Mucosa of rectum (tissue), 2 donors: ENCODE measurements at regions not wholly inside any gene's neighbourhood (a gene's known extent, or its start where the extent isn't known, plus 50 kb on each side); places are given as distances from the start of the nearest gene placed in this dataset.

Experiments used
- H3K27ac ChIP-seq, 2 donors: one replicate each; pipeline ENCODE4 v1.7.0; 2013; ENCODE audit warnings: inconsistent platforms in 2 of 2, low read depth in 2 of 2, low read length in 2 of 2
- H3K27me3 ChIP-seq, 2 donors: one replicate each; pipeline ENCODE4 v1.7.0; 2013; ENCODE audit warnings: low read length in 2 of 2; ENCODE audit not compliant: control insufficient read depth in 2 of 2, insufficient read depth in 2 of 2
- H3K36me3 ChIP-seq, 2 donors: one replicate each; pipeline ENCODE4 v1.7.0; 2013; ENCODE audit warnings: low read length in 2 of 2; ENCODE audit not compliant: control insufficient read depth in 2 of 2, insufficient read depth in 2 of 2
- H3K4me1 ChIP-seq, 2 donors: one replicate each; pipeline ENCODE4 v1.7.0; 2013; ENCODE audit warnings: low read length in 2 of 2, mild to moderate bottlenecking in 1 of 2; ENCODE audit not compliant: control insufficient read depth in 2 of 2, insufficient read depth in 2 of 2
- H3K4me3 ChIP-seq, 2 donors: one replicate each; pipeline ENCODE4 v1.7.0; 2013; ENCODE audit warnings: low read length in 2 of 2
- H3K9ac ChIP-seq, 2 donors: one replicate each; pipeline ENCODE4 v1.7.0; 2013; ENCODE audit warnings: low read length in 2 of 2, low read depth in 1 of 2, mild to moderate bottlenecking in 1 of 2
- H3K9me3 ChIP-seq, 2 donors: one replicate each; pipeline ENCODE4 v1.7.0; 2013; ENCODE audit warnings: low read length in 2 of 2; ENCODE audit not compliant: control insufficient read depth in 2 of 2
- donor health status: healthy.
- donor health status: Normal muscosa, but diverticular disease.

DNA sequence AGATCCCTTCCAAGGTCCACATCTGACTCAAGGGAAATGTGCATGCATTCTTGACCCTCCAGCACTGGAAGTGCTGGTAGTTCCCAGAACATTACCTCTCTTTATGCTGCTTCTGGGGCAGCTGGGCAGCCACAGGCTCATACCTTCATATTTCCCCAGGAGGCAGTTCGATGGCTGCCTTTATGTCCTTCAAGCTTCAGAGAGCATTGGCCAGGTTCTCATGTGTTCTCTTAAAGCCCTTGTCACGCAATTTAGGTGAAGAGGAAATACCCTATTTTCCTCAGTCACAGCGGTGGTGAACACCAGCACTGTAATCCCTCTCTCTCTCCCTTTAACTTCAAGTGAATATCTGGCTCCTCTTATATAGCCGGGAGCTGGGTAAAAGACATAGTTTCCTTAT lies 134.3 kb downstream of the MID1IP1 start:
- Histone ChIP-seq H3K4me1 (no peaks in the 10 kb centered on the region), H3K27me3 (no peaks in the 10 kb centered on the region), H3K9me3 (no peaks in the 10 kb centered on the region), H3K36me3 (no peaks in the 10 kb centered on the region), H3K27ac (no peak overlapping the region), H3K4me3 (no peak overlapping the region), H3K9ac (no peak overlapping the region)

DNA sequence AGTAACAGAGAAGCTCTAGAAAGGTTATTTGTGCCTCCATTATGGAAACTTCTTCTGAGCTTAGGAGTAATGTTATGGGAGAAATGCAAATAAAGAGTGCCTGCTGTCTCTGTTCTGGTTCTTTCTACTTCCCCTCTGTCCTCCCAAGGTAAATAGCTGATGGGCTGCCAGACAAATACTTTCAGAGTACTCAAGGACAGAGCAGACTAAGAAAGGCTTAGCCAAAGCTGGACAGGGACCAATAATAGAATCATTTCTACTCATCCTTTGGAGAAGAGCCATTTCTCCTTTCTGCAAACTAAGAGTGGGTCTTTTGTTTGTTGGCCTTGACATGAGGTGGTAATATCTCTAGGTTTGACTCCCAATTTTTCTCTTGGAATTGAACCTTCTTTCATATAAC lies 136.1 kb downstream of the MID1IP1 start:
- no peaks in the 10 kb centered on the region for H3K36me3 ChIP-seq
- H3K27ac ChIP-seq: no peak overlapping the region
- no peak overlapping the region for H3K4me3 ChIP-seq
- no peaks in the 10 kb centered on the region for H3K9me3 ChIP-seq
- no peaks in the 10 kb centered on the region for H3K27me3 ChIP-seq
- no peak overlapping the region for H3K9ac ChIP-seq
- H3K4me1 ChIP-seq: no peaks in the 10 kb centered on the region

DNA sequence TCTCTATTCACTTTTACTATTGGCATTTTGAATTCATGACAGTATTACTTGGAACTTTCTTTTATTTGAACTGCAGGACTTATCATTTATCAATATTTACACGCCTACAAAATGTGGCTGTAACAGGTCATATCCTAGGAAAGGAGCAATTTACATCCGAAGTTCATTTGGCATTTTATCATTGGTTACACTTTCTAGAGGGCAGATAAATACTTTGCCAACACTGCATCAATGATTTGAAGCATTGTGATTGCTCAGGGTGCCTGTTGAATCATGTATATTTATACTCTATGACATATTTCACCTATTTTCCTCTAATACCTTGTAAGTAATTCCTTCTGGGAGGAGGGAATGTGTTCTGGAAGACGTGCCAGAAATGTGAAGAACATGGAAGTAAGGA lies 136.7 kb downstream of the MID1IP1 start:
- H3K27ac ChIP-seq: no peak overlapping the region
- no peak overlapping the region for H3K9ac ChIP-seq
- H3K27me3 ChIP-seq: no peaks in the 10 kb centered on the region
- H3K4me3 ChIP-seq: no peak overlapping the region
- no peaks in the 10 kb centered on the region for H3K9me3 ChIP-seq
- no peaks in the 10 kb centered on the region for H3K36me3 ChIP-seq
- H3K4me1 ChIP-seq: no peaks in the 10 kb centered on the region

GRCh38 chrX:38939067-38939466 lies 137.8 kb downstream of the MID1IP1 start:
- Histone ChIP-seq H3K27ac (no peak overlapping the region), H3K4me1 (no peaks in the 10 kb centered on the region), H3K9me3 (no peaks in the 10 kb centered on the region), H3K36me3 (no peaks in the 10 kb centered on the region), H3K9ac (no peak overlapping the region), H3K4me3 (no peak overlapping the region), H3K27me3 (no peaks in the 10 kb centered on the region)

- H3K9me3 ChIP-seq: no peaks in the 10 kb centered on the region
- no peak overlapping the region for H3K27ac ChIP-seq
- H3K4me3 ChIP-seq: no peak overlapping the region
These were observed 139.3 kb downstream of the MID1IP1 start for GRCh38 chrX:38940547-38940946.

DNA sequence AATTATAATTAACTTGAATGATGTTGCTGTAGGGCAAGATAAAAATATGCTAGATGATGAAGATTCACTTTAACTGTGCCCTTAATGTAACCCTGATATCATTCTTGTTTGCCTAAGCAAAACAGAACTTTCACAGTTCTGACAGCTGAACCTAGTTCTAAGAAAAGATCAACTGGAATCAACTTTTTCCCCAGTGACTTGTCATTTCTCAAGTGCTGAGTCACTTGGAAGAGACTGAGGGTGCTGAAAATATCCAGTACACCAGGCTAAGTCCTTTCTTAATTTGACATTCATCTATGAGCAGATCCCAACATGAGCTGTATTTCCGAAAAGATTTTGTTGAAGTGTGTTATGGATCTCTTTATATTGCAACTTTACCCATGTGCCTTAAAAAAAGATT lies 140.4 kb downstream of the MID1IP1 start:
- H3K9ac ChIP-seq: no peak overlapping the region
- no peaks in the 10 kb centered on the region for H3K36me3 ChIP-seq
- no peaks in the 10 kb centered on the region for H3K27me3 ChIP-seq
- no peak overlapping the region for H3K27ac ChIP-seq
- no peaks in the 10 kb centered on the region for H3K9me3 ChIP-seq
- H3K4me1 ChIP-seq: no peaks in the 10 kb centered on the region
- H3K4me3 ChIP-seq: no peak overlapping the region

More at GRCh38 chrX:38940547-38940946, 139.3 kb downstream of the MID1IP1 start:
- Histone ChIP-seq H3K36me3 (no peaks in the 10 kb centered on the region), H3K4me1 (no peaks in the 10 kb centered on the region), H3K27me3 (no peaks in the 10 kb centered on the region), H3K9ac (no peak overlapping the region)

DNA sequence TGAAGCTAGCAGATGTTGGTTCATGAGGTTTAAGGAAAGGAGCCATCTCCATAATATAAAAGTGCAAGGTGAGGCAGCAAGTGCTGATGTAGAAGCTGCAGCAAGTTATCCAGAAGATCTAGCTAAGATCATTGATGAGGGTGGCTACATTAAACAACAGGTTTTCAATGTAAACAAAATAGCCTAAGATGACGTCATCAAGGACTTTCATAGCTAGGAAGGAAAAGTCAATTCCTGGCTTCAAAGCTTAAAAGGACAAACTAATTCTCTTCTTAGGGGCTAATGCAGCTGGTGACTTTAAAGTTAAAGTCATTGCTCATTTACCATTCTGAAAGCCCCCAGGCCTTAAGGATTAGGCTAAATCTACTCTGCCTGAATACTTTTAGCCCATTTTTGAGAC lies 141.9 kb downstream of the MID1IP1 start:
- Histone ChIP-seq H3K9me3 (peaks cover 0 to under 1% of the 10 kb centered on the region in 2 donors), H3K4me3 (no peak overlapping the region), H3K4me1 (no peaks in the 10 kb centered on the region), H3K9ac (no peak overlapping the region), H3K36me3 (no peaks in the 10 kb centered on the region), H3K27ac (no peak overlapping the region), H3K27me3 (no peaks in the 10 kb centered on the region)

- Histone ChIP-seq H3K4me3 (no peak overlapping the region), H3K27ac (no peak overlapping the region), H3K4me1 (no peaks in the 10 kb centered on the region), H3K9me3 (peaks cover 0 to 2% of the 10 kb centered on the region in 2 donors), H3K9ac (no peak overlapping the region), H3K36me3 (no peaks in the 10 kb centered on the region), H3K27me3 (no peaks in the 10 kb centered on the region)
These were observed 146.8 kb downstream of the MID1IP1 start for GRCh38 chrX:38948046-38948445.

DNA sequence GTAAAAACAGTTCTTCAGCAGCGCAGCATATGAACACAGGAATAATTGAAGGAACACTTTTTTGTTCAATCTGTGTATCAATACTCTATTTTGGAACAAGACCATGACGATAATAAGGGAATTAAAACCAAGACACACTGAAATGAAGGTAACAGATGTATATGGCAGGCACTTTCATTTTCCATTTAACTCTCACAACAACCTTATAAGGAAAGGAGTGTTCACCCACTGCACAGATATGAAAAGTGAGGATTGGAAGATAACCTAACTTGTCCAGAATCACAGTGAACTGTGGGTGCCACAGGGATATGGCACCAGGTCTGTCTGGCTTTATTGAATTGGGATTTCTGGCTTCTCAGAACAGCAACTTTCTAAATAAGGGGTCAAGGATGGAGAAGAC lies 153.3 kb downstream of the MID1IP1 start:
- no peak overlapping the region for H3K27ac ChIP-seq
- no peak overlapping the region for H3K4me3 ChIP-seq
- H3K27me3 ChIP-seq: no peaks in the 10 kb centered on the region
- no peaks in the 10 kb centered on the region for H3K9me3 ChIP-seq
- no peaks in the 10 kb centered on the region for H3K4me1 ChIP-seq
- no peak overlapping the region for H3K9ac ChIP-seq
- H3K36me3 ChIP-seq: no peaks in the 10 kb centered on the region

DNA sequence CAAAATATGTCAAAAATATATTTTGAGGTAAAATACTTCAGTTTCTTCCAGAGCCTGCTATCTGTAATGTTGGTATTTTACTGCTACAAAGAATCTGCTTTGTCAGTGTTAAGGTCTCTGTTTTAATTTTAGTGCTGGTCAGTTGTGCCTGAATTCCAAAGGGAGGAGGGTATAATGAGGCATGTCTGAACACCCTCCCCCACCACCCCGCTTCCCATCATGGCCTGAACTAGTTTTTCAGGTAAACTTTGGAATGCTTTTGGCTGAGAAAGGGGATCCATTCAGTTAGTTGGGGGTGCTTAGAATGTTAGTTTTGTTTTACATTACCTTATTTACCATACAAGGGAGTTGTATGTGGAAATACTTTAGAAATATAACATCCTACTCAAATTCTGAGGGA lies 158.5 kb downstream of the MID1IP1 start:
- H3K9me3 ChIP-seq: peaks cover 0 to 5% of the 10 kb centered on the region in 2 donors
- no peak overlapping the region for H3K4me3 ChIP-seq
- H3K9ac ChIP-seq: no peak overlapping the region
- no peaks in the 10 kb centered on the region for H3K36me3 ChIP-seq
- H3K27ac ChIP-seq: no peak overlapping the region
- H3K27me3 ChIP-seq: no peaks in the 10 kb centered on the region
- H3K4me1 ChIP-seq: no peaks in the 10 kb centered on the region

DNA sequence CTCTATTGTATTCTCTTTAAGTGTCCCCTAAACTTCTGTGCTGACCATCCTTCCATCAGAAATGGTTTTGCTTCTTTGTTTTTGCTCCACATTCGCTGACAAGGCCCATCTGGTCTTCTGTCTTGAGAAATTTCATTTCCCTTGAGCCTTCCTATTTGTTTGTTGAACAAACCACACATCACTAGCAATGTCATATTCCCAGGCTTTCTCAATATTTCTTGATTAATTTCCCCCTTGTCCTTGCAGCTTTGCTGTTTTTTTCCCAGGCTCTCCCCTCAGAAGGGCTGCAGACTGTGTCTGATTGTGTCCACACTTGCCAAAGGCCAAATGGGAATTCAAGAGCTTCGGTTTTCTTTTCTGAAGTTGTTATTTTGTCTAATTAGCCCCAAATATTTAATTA lies 158.9 kb downstream of the MID1IP1 start:
- H3K9me3 ChIP-seq: peaks cover 0 to 5% of the 10 kb centered on the region in 2 donors
- H3K9ac ChIP-seq: no peak overlapping the region
- no peak overlapping the region for H3K27ac ChIP-seq
- H3K4me1 ChIP-seq: no peaks in the 10 kb centered on the region
- H3K27me3 ChIP-seq: no peaks in the 10 kb centered on the region
- no peak overlapping the region for H3K4me3 ChIP-seq
- H3K36me3 ChIP-seq: no peaks in the 10 kb centered on the region
